Aorta (tissue), 5 donors: ENCODE measurements at regions not wholly inside any gene's neighbourhood (a gene's known extent, or its start where the extent isn't known, plus 50 kb on each side); places are given as distances from the start of the nearest gene placed in this dataset.
"Not testable (repeated sequence)": the region's sequence is repeated elsewhere in the genome, so short reads cannot be mapped to it uniquely, and the experiment has no call there.

Experiments used
- ATAC-seq: fragments of 200-7000 bp; cut with Tn5 transposase; one replicate; pipeline ENCODE4 v1.9.1; 2022; ENCODE audit warnings: moderate library complexity; ENCODE audit not compliant: low FRiP score
- DNase-seq, 2 donors: peaks; one replicate each; pipeline ENCODE4 v3.0.0-alpha.2; 2020
- H3K27ac ChIP-seq, 2 donors: one replicate each; pipeline ENCODE4 v1.5.1; 2013; ENCODE audit warnings: low read length in 2 of 2, mild to moderate bottlenecking in 2 of 2, moderate library complexity in 2 of 2, control low read depth in 1 of 2, inconsistent platforms in 1 of 2, low read depth in 1 of 2
- H3K27me3 ChIP-seq, 2 donors: one replicate each; pipeline ENCODE4 v1.6.1; 2013; ENCODE audit warnings: control low read depth in 1 of 2, low read length in 1 of 2, mild to moderate bottlenecking in 1 of 2, moderate library complexity in 1 of 2; ENCODE audit not compliant: insufficient read depth in 2 of 2, control insufficient read depth in 1 of 2
- H3K36me3 ChIP-seq, 2 donors: one replicate each; pipeline ENCODE4 v1.6.1; 2013; ENCODE audit warnings: control low read depth in 1 of 2, low read length in 1 of 2, mild to moderate bottlenecking in 1 of 2; ENCODE audit not compliant: insufficient read depth in 2 of 2, control insufficient read depth in 1 of 2
- H3K4me1 ChIP-seq, 2 donors: one replicate each; pipeline ENCODE4 v1.6.1; 2013; ENCODE audit warnings: low read length in 2 of 2, control low read depth in 1 of 2, mild to moderate bottlenecking in 1 of 2, moderate library complexity in 1 of 2; ENCODE audit not compliant: insufficient read depth in 2 of 2, control insufficient read depth in 1 of 2
- H3K4me3 ChIP-seq, 2 donors: one replicate each; pipeline ENCODE4 v1.5.1; 2013; ENCODE audit warnings: low read length in 2 of 2, control low read depth in 1 of 2, mild to moderate bottlenecking in 1 of 2
- H3K9me3 ChIP-seq: one replicate; pipeline ENCODE4 v1.6.1; 2013; ENCODE audit warnings: mild to moderate bottlenecking, low read length; ENCODE audit not compliant: control insufficient read depth
- WGBS, 2 donors: extraction: QIAGEN DNeasy Blood & Tissue Kit; methylation state at CpG; one replicate each; pipeline ENCODE4 v1.1.7; 2013; 5-methylcytosine and 5-hydroxymethylcytosine counted together
- intact Hi-C, 2 donors: fragments of 100-400 bp; cut with DNase I; formaldehyde crosslinking; loops; one replicate each; pipeline versions ENCODE4 v1.14.2 to v1.15.0; 2022
- donor health status: healthy with polysubstance abuse.
- donor health status: Bipolar disorder and iron deficiency.
- donor health status: DM: no; HTN: no; CAD: no.
- donor health status: DM: no; HTN: no; CAD: no.
- donor health status: DM: yes; HTN: yes; CAD: no.

- no peak for ATAC-seq
- intact Hi-C loops: no loop called here
- Histone ChIP-seq H3K9me3 (peaks cover 2% of the 10 kb centered on the region), H3K4me1 (no peaks in the 10 kb centered on the region), H3K27ac (no peak overlapping the region), H3K4me3 (no peak overlapping the region), H3K36me3 (no peaks in the 10 kb centered on the region), H3K27me3 (no peaks in the 10 kb centered on the region)
- no peak for DNase-seq
- WGBS, 2 donors: 88 to 96% methylated on average over 2 of the region's 2 CpGs
Measured at GRCh38 chr6:62819640-62820039, 391.6 kb upstream of the FKBP1C start.

DNA sequence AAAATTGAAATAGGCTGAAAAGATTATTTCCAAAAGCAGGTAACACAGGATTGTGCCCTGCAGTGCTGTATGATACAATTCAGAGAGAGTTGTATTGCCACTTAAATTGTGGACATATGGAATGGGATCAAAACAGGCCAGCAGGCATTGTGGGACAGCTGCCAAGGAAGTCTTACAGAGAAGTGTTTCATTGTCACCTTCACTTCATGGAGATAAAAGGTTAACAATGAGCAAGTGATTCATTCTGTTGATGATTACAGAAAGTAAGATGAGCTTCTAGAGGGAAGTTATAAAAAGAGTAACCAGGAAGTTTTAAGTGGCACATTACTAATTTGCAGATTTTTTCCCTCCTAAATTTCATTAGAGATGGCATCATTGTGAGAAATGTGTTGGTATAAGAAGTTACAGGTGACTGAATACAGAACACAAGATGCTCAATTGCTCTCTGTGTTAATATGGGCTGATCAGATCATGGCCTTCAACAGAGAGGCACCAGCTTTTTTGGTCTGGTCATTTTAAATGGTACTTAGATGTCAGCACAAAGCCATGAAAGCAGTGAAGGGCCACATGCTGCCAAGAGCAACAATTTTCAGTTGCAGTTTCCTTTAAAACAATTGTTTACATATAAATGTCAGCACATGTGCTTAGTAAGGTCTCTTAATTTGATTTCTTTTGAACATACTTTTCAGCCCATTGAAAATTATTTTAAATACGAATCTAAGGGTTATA, 402.5 kb upstream of the FKBP1C start:
- Histone ChIP-seq H3K27me3 (no peaks in the 10 kb centered on the region), H3K36me3 (no peaks in the 10 kb centered on the region), H3K4me1 (no peaks in the 10 kb centered on the region), H3K4me3 (no peak overlapping the region), H3K27ac (no peak overlapping the region), H3K9me3 (no peaks in the 10 kb centered on the region)
- 71 to 75% methylated on average over 1 of the region's 1 CpG for whole genome bisulfite sequencing, 2 donors
- intact Hi-C loops: no loop called here
- DNase-seq (no peak), ATAC-seq (no peak)

DNA sequence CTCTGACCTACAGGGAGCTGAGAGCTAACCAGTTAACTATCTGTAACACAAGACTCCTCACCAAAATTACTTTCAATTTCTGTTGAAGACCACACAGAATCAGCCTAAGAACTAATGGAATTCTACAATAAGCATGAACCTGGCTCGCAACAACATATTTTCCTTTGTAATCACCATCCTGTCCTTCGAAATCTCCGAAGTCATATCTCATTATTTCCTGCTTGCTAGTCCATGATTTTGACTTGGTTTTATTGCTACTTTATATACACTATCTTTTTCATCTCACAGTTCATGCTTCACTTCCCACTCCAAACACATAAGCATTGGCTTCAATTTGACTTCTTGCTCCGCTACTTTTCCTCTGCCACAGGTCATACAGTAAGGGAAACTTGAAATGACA, 405.8 kb upstream of the FKBP1C start:
- WGBS, 2 donors: 32 to 66% methylated on average over 4 of the region's 4 CpGs
- Histone ChIP-seq H3K27ac (no peak overlapping the region), H3K36me3 (no peaks in the 10 kb centered on the region), H3K27me3 (no peaks in the 10 kb centered on the region), H3K9me3 (peaks cover 2% of the 10 kb centered on the region), H3K4me3 (no peak overlapping the region), H3K4me1 (no peaks in the 10 kb centered on the region)
- ATAC-seq (no peak), DNase-seq (no peak)
- intact Hi-C loops: no loop called here

- intact Hi-C loops: no loop called here
- Histone ChIP-seq H3K4me3 (no peak overlapping the region), H3K27ac (no peak overlapping the region), H3K4me1 (no peaks in the 10 kb centered on the region), H3K9me3 (peaks cover 2% of the 10 kb centered on the region), H3K27me3 (no peaks in the 10 kb centered on the region), H3K36me3 (no peaks in the 10 kb centered on the region)
- DNase-seq: peak in 1 of 2 donors; percentile 60
- 86 to 88% methylated on average over 7 of the region's 7 CpGs for WGBS, 2 donors
- ATAC-seq: no peak
Measured at GRCh38 chr6:62803094-62803493, 408.2 kb upstream of the FKBP1C start.

GRCh38 chr6:62797190-62797589, 414.1 kb upstream of the FKBP1C start:
- ATAC-seq (no peak), DNase-seq (no peak)
- H3K4me3 ChIP-seq: no peak overlapping the region
- intact Hi-C loops: no loop called here
- no peaks in the 10 kb centered on the region for H3K9me3 ChIP-seq
- no peaks in the 10 kb centered on the region for H3K36me3 ChIP-seq
- no peaks in the 10 kb centered on the region for H3K4me1 ChIP-seq
- 72 to 83% methylated on average over 4 of the region's 4 CpGs for WGBS, 2 donors
- no peak overlapping the region for H3K27ac ChIP-seq
- no peaks in the 10 kb centered on the region for H3K27me3 ChIP-seq

DNA sequence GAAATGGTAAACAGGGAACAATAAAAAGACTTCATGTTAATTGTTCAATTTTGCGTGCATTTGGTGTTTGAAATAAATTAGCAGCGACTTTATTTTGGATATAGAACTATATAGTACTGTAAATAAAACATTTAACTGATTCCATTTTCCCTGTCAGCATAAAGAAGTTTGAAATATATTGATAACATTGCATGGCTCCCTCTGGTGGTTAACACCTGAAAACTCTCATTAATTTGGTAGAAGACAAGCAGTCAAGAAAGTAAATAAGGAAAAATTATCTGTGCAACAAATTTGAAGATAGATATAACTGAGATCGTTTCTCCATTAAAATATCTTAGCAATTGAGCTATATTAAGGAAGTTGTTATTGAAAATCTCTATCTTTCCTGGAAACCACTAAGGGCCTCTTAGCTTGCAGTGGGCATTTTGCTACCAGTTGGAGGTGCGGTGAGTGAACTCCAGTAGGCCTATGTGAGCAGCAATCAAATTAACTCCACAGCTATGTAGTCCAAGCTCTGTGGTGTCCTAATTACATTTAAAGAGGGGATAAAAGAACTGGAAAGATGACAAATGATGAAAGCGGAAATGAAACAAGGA, 435.7 kb upstream of the FKBP1C start:
- ATAC-seq: no peak
- 45 to 49% methylated on average over 5 of the region's 5 CpGs for WGBS, 2 donors
- no peaks in the 10 kb centered on the region for H3K36me3 ChIP-seq

DNA sequence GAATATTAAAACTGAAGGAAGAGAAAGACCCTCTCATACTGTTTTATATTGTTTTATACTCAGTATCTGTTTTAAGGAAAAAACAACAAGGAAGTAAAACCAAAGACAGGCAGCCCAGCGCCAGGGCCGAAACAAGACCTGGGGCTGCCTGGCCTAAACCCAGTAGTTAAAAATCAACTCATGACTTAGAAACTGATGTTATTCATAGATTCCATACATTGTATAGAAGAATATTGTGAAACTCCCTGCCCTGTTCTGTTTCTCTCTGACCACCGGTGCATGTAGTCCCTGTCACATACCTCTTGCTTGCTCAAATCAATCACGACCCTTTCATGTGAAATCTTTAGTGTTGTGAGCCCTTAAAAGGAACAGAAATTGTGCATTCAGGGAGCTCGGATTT, 445.1 kb upstream of the FKBP1C start:
- 67 to 75% methylated on average over 5 of the region's 5 CpGs for WGBS, 2 donors
- intact Hi-C loops, H3K4me3 ChIP-seq, H3K4me1 ChIP-seq, H3K36me3 ChIP-seq, DNase-seq, H3K9me3 ChIP-seq, H3K27me3 ChIP-seq, H3K27ac ChIP-seq, ATAC-seq: not testable (repeated sequence)

More for the DNA sequence above, 435.7 kb upstream of the FKBP1C start:
- H3K4me1 ChIP-seq: no peaks in the 10 kb centered on the region
- no peak overlapping the region for H3K4me3 ChIP-seq
- no peak overlapping the region for H3K27ac ChIP-seq
- no peaks in the 10 kb centered on the region for H3K27me3 ChIP-seq
- no peak for DNase-seq
- no peaks in the 10 kb centered on the region for H3K9me3 ChIP-seq
- intact Hi-C loops: no loop called here

- 87 to 93% methylated on average over 3 of the region's 3 CpGs for WGBS, 2 donors
- no peak for DNase-seq
- no peaks in the 10 kb centered on the region for H3K4me1 ChIP-seq
- no peak overlapping the region for H3K27ac ChIP-seq
- ATAC-seq: no peak
- H3K27me3 ChIP-seq: no peaks in the 10 kb centered on the region
- H3K4me3 ChIP-seq: no peak overlapping the region
- H3K36me3 ChIP-seq: no peaks in the 10 kb centered on the region
- intact Hi-C loops: no loop called here
- no peaks in the 10 kb centered on the region for H3K9me3 ChIP-seq
Measured at GRCh38 chr6:62764841-62765240, 446.4 kb upstream of the FKBP1C start.
